ENCODE measurements at regions not wholly inside any gene's neighbourhood (a gene's known extent, or its start where the extent isn't known, plus 50 kb on each side); places are given as distances from the start of the nearest gene placed in this dataset.

DNA sequence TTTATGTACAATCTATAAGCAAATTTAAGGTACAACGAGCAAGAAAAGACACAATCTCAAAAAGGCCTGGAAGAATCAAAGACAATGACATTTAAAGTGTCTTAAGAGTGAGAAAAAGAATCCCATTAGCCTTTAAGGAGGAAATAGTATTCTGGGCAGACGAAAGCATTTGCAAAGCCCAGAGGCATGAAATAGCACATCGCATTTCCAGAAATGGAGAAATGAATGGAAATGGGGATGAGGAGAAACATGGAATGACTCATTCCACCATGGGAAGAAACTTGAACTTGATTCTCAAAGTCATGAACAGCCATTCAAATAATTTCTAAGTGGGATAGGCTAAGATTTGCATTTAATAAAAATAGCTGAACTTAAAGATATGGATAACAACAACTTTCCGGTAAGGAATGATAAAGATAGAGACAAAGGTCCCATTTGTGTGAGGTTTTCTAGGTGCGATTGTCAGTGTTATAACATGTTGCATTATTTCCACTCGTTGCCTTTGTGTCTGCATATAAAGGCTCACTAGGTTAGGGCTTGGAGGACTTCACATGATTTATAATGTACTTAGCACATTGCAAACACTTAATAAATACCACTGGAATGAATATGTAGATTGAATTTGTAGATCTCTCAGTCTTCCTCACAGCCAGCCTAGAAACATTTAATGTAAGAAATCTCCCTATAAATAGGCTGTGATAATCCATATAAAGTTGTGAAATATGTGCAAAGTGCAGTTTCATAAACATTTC lies 310.3 kb upstream of the KLF6 start:
- Mint-ChIP-seq H3K27me3 (no peaks in the 10 kb centered on the region), H3K4me3 (no peak overlapping the region), H3K27ac (no peak overlapping the region), H3K36me3 (ENCODE audit: low read depth) (no peaks in the 10 kb centered on the region), H3K4me1 (no peaks in the 10 kb centered on the region)
- ATAC-seq (no peak), DNase-seq (no peak)
- no peaks in the 10 kb centered on the region for H3K9me3 ChIP-seq (ENCODE audit: control insufficient read depth, low read length, poor library complexity, severe bottlenecking)

GRCh38 chr10:4094751-4095150 lies 309.7 kb upstream of the KLF6 start:
- H3K27me3 Mint-ChIP-seq = no peaks in the 10 kb centered on the region
- no peak for ATAC-seq

GRCh38 chr10:4093438-4093837 lies 308.4 kb upstream of the KLF6 start:
- Mint-ChIP-seq H3K27ac (no peak overlapping the region), H3K4me3 (no peak overlapping the region), H3K27me3 (no peaks in the 10 kb centered on the region), H3K36me3 (ENCODE audit: low read depth) (no peaks in the 10 kb centered on the region), H3K4me1 (peaks cover 4% of the 10 kb centered on the region)
- no peaks in the 10 kb centered on the region for H3K9me3 ChIP-seq (ENCODE audit: control insufficient read depth, low read length, poor library complexity, severe bottlenecking)
- no peak for ATAC-seq
- no peak for DNase-seq

More at GRCh38 chr10:4094751-4095150, 309.7 kb upstream of the KLF6 start:
- Mint-ChIP-seq H3K4me1 (no peaks in the 10 kb centered on the region), H3K4me3 (no peak overlapping the region), H3K27ac (no peak overlapping the region), H3K36me3 (ENCODE audit: low read depth) (no peaks in the 10 kb centered on the region)
- DNase-seq = no peak
- H3K9me3 ChIP-seq (ENCODE audit: control insufficient read depth, low read length, poor library complexity, severe bottlenecking) = no peaks in the 10 kb centered on the region

DNA sequence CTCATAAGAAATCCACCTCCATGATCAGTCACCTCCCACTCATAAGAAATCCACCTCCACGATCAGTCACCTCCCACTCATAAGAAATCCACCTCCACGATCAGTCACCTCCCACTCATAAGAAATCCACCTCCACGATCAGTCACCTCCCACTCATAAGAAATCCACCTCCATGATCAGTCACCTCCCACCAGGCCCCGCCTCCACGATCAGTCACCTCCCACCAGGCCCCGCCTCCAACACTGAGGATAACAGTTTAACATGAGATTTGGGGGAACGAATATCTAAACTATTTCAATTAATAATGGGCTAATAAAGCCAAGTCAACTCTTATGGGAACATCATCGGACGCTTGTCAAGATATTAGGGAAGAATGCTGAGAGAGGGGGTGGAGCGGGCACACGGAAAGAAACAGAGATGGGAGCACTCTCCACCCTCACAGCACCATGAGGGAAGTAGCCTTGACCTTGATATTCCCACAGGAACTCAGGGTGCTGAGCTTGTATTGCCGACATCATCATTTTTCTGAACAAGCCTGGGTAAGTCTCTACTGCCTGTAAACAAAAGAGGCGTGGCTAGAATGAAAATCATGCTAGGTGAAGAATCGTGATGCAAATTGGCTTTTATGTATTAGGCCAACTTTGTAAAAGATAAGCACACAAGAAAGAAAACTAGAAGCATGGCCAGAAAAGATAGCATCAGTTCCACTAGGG lies 303.5 kb upstream of the KLF6 start:
- DNase-seq = no peak
- H3K27ac Mint-ChIP-seq = no peak overlapping the region
- no peak overlapping the region for H3K4me3 Mint-ChIP-seq
- H3K36me3 Mint-ChIP-seq (ENCODE audit: low read depth) = no peaks in the 10 kb centered on the region
- ATAC-seq = no peak
- H3K4me1 Mint-ChIP-seq = peaks cover 8% of the 10 kb centered on the region
- no peaks in the 10 kb centered on the region for H3K27me3 Mint-ChIP-seq
- no peaks in the 10 kb centered on the region for H3K9me3 ChIP-seq (ENCODE audit: control insufficient read depth, low read length, poor library complexity, severe bottlenecking)

GRCh38 chr10:4086131-4086898 lies 301.3 kb upstream of the KLF6 start:
- Mint-ChIP-seq H3K27ac (no peak overlapping the region), H3K4me3 (no peak overlapping the region), H3K27me3 (no peaks in the 10 kb centered on the region), H3K4me1 (peaks cover 12% of the 10 kb centered on the region), H3K36me3 (ENCODE audit: low read depth) (no peaks in the 10 kb centered on the region)
- no peak for DNase-seq
- no peak for ATAC-seq
- no peaks in the 10 kb centered on the region for H3K9me3 ChIP-seq (ENCODE audit: control insufficient read depth, low read length, poor library complexity, severe bottlenecking)

DNA sequence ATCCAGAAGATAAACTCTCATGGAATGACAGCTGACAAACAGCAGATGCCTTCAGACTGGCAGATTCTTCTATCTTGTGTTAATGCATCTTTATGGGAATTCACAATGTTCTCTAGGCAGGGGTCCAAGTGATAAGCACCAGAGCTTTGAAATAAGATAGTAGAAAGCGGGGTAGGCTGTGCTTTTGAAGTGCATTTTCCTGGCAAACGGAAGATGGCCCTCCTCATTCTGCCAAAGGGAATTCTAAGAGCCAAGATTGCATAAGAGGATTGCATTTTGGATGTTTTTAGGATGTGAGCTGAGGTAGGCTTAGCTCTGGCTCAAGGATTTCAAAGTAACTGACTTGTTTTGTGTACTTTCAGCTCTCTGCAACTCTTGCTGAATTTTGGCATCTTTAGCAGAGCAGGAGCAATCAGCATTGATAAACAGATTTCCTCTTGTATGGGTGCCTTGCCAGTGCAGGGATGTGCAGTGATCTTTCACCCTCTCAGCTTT lies 298.5 kb upstream of the KLF6 start:
- no peak for DNase-seq
- Mint-ChIP-seq H3K27me3 (no peaks in the 10 kb centered on the region), H3K4me1 (peaks cover 32% of the 10 kb centered on the region), H3K4me3 (no peak overlapping the region), H3K27ac (peak overlapping the region; percentile 2), H3K36me3 (ENCODE audit: low read depth) (no peaks in the 10 kb centered on the region)
- no peak for ATAC-seq
- no peaks in the 10 kb centered on the region for H3K9me3 ChIP-seq (ENCODE audit: control insufficient read depth, low read length, poor library complexity, severe bottlenecking)

DNA sequence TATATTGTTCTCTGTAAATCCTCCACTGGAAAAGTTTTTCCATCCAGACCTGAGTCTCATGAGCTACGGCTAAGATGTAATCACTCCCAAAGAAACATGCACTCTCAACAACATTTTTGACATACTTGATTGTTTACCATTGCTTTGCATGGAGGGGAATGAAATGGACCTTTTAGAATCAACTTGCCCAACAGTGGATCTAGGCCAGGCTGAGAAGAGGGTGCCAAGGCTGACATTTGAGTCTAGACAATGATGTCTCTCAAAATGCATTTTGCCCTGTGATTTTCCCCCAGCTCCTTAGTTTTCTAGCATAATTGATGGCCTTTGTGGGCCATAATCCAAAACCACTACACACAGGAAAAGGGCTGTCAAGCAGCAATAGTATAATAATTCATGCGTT lies 297.9 kb upstream of the KLF6 start:
- DNase-seq = no peak
- no peak for ATAC-seq
- Mint-ChIP-seq H3K36me3 (ENCODE audit: low read depth) (no peaks in the 10 kb centered on the region), H3K4me1 (peaks cover 31% of the 10 kb centered on the region), H3K27ac (peak overlapping the region; percentile 39), H3K4me3 (no peak overlapping the region), H3K27me3 (no peaks in the 10 kb centered on the region)
- no peaks in the 10 kb centered on the region for H3K9me3 ChIP-seq (ENCODE audit: control insufficient read depth, low read length, poor library complexity, severe bottlenecking)

DNA sequence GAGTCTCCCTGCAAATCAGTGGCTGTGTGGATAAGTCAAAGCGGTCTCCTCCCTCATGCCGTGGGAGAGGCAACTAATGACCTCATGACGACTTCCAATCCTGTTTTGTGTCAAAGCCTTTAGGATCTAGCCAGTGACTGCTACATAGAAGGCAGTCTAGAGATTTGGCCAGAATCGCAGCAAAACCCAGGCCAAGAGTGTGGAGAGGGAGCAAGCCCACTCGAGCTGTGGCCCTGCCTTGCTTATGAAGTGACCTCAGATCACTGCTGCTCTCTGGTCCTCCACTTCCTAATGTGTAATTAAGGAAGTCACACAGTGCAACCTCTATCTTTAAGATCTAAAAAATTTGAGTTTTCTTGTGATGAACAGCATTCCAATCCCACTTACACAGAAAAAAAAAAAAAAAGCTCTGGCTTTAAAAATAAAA lies 296.7 kb upstream of the KLF6 start:
- ATAC-seq (no peak), DNase-seq (no peak)
- Mint-ChIP-seq H3K27me3 (no peaks in the 10 kb centered on the region), H3K36me3 (ENCODE audit: low read depth) (no peaks in the 10 kb centered on the region), H3K4me1 (peaks cover 36% of the 10 kb centered on the region), H3K4me3 (no peak overlapping the region), H3K27ac (peak overlapping the region; percentile 93)
- no peaks in the 10 kb centered on the region for H3K9me3 ChIP-seq (ENCODE audit: control insufficient read depth, low read length, poor library complexity, severe bottlenecking)

- ATAC-seq (peak; percentile 41), DNase-seq (no peak)
- H3K4me3 Mint-ChIP-seq = peak overlapping the region; percentile 67
Measured at GRCh38 chr10:4080225-4080805, 295.3 kb upstream of the KLF6 start.

GRCh38 chr10:4079803-4080202 lies 294.8 kb upstream of the KLF6 start:
- no peak for ATAC-seq
- H3K9me3 ChIP-seq (ENCODE audit: control insufficient read depth, low read length, poor library complexity, severe bottlenecking) = no peaks in the 10 kb centered on the region
- Mint-ChIP-seq H3K4me1 (peaks cover 48% of the 10 kb centered on the region), H3K4me3 (peak overlapping the region; percentile 67), H3K27ac (peak overlapping the region; percentile 93), H3K36me3 (ENCODE audit: low read depth) (peaks cover under 1% of the 10 kb centered on the region), H3K27me3 (no peaks in the 10 kb centered on the region)
- DNase-seq = no peak

More at GRCh38 chr10:4080225-4080805, 295.3 kb upstream of the KLF6 start:
- H3K27me3 Mint-ChIP-seq = no peaks in the 10 kb centered on the region
- no peaks in the 10 kb centered on the region for H3K36me3 Mint-ChIP-seq (ENCODE audit: low read depth)
- peaks cover 43% of the 10 kb centered on the region for H3K4me1 Mint-ChIP-seq
- peak overlapping the region; percentile 93 for H3K27ac Mint-ChIP-seq
- H3K9me3 ChIP-seq (ENCODE audit: control insufficient read depth, low read length, poor library complexity, severe bottlenecking) = no peaks in the 10 kb centered on the region

- H3K27ac Mint-ChIP-seq = peak overlapping the region; percentile 98
- H3K4me1 Mint-ChIP-seq = peaks cover 57% of the 10 kb centered on the region
- DNase-seq (no peak), ATAC-seq (no peak)
- H3K9me3 ChIP-seq (ENCODE audit: control insufficient read depth, low read length, poor library complexity, severe bottlenecking) = no peaks in the 10 kb centered on the region
- no peaks in the 10 kb centered on the region for H3K27me3 Mint-ChIP-seq
- peaks cover 3% of the 10 kb centered on the region for H3K36me3 Mint-ChIP-seq (ENCODE audit: low read depth)
- peak overlapping the region; percentile 58 for H3K4me3 Mint-ChIP-seq
Measured at GRCh38 chr10:4077804-4078203, 292.8 kb upstream of the KLF6 start.

GRCh38 chr10:4076983-4077382 lies 292.0 kb upstream of the KLF6 start:
- peak overlapping the region; percentile 98 for H3K27ac Mint-ChIP-seq
- H3K4me3 Mint-ChIP-seq = no peak overlapping the region
- H3K4me1 Mint-ChIP-seq = peaks cover 57% of the 10 kb centered on the region
- peaks cover 3% of the 10 kb centered on the region for H3K36me3 Mint-ChIP-seq (ENCODE audit: low read depth)
- ATAC-seq (no peak), DNase-seq (no peak)
- no peaks in the 10 kb centered on the region for H3K9me3 ChIP-seq (ENCODE audit: control insufficient read depth, low read length, poor library complexity, severe bottlenecking)
- no peaks in the 10 kb centered on the region for H3K27me3 Mint-ChIP-seq

DNA sequence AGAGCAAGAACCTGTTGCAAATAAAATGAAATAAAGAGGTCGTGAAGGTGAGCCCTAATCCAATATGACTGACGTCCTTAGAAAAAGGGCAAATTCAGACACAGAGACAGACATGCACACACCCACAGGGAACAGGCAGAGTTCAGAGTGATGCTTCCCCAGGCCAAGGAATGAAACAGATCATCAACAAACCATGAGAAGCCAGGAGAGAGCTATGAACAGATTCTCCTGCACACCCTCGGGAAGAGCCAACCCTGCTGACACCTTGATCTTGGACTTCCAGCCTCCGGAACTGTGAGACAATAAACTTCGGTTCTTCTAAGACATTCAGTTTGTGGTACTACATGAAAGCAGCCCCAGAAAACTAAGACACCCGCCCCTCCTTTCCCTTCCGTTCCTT lies 290.4 kb upstream of the KLF6 start:
- Mint-ChIP-seq H3K27ac (peak overlapping the region; percentile 98), H3K4me1 (peaks cover 44% of the 10 kb centered on the region), H3K27me3 (no peaks in the 10 kb centered on the region), H3K4me3 (peak overlapping the region; percentile 88), H3K36me3 (ENCODE audit: low read depth) (peaks cover 3% of the 10 kb centered on the region)
- H3K9me3 ChIP-seq (ENCODE audit: control insufficient read depth, low read length, poor library complexity, severe bottlenecking) = no peaks in the 10 kb centered on the region
- DNase-seq (no peak), ATAC-seq (no peak)
